ENCODE measurements at regions not wholly inside any gene's neighbourhood (a gene's known extent, or its start where the extent isn't known, plus 50 kb on each side); places are given as distances from the start of the nearest gene placed in this dataset.
"Not testable (repeated sequence)": the region's sequence is repeated elsewhere in the genome, so short reads cannot be mapped to it uniquely, and the experiment has no call there.

DNA sequence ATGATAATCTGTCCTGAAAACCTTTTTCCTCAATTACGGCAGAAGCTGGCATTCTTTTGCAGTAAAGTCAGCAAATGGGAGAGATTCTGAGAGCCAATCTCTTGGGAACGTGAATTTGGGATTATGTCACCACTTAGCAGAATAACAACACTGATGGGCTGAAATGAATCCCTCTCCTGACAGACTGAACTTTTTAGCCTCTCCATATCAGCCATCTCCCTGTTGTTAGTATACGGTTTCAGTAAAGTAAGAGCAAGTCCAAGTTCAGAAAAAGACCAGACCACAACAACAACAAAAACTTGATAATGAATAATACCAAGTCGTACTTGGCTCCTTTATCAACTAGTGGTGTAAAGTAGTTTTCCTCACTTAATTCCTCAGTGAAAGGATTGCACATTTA, 1048.8 kb downstream of the GATA3 start:
- no peaks in the 10 kb centered on the region for H3K79me2 ChIP-seq
- WGBS (ENCODE audit: low lambda C conversion rate, missing lambda C conversion rate), result 41% methylated on average over 4 of the region's 4 CpGs
- no peak for DNase-seq (ENCODE audit: low spot score)
- H3K36me3 ChIP-seq (replicated peaks; ENCODE audit: insufficient read depth, low read depth), result no peaks in the 10 kb centered on the region
- H3K27ac ChIP-seq, result no peak overlapping the region
- TF ChIP-seq EZH2 (IDR thresholded peaks at IDR 0.05; ENCODE audit: borderline replicate concordance), result no peak
- TF ChIP-seq, protein P1, sequence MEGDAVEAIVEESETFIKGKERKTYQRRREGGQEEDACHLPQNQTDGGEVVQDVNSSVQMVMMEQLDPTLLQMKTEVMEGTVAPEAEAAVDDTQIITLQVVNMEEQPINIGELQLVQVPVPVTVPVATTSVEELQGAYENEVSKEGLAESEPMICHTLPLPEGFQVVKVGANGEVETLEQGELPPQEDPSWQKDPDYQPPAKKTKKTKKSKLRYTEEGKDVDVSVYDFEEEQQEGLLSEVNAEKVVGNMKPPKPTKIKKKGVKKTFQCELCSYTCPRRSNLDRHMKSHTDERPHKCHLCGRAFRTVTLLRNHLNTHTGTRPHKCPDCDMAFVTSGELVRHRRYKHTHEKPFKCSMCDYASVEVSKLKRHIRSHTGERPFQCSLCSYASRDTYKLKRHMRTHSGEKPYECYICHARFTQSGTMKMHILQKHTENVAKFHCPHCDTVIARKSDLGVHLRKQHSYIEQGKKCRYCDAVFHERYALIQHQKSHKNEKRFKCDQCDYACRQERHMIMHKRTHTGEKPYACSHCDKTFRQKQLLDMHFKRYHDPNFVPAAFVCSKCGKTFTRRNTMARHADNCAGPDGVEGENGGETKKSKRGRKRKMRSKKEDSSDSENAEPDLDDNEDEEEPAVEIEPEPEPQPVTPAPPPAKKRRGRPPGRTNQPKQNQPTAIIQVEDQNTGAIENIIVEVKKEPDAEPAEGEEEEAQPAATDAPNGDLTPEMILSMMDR (IDR thresholded peaks at IDR 0.05; ENCODE audit: poor library complexity), result no peak
- no peak for TF ChIP-seq EZH2phosphoT487 (IDR thresholded peaks at IDR 0.05; ENCODE audit: low read depth, severe bottlenecking, unreplicated experiment)
- no peaks in the 10 kb centered on the region for H4K20me1 ChIP-seq (ENCODE audit: insufficient read depth, poor library complexity, severe bottlenecking)
- no peaks in the 10 kb centered on the region for H3K9me3 ChIP-seq (ENCODE audit: low read depth)
- H3K9me2 ChIP-seq (replicated peaks; ENCODE audit: insufficient read depth), result no peaks in the 10 kb centered on the region
- H3K27me3 ChIP-seq, result no peaks in the 10 kb centered on the region
- H3K4me2 ChIP-seq, result no peak overlapping the region
- no peaks in the 10 kb centered on the region for H3K4me1 ChIP-seq (ENCODE audit: insufficient read depth)
- H3K4me3 ChIP-seq, result no peak overlapping the region
- no peak overlapping the region for H2AFZ ChIP-seq

DNA sequence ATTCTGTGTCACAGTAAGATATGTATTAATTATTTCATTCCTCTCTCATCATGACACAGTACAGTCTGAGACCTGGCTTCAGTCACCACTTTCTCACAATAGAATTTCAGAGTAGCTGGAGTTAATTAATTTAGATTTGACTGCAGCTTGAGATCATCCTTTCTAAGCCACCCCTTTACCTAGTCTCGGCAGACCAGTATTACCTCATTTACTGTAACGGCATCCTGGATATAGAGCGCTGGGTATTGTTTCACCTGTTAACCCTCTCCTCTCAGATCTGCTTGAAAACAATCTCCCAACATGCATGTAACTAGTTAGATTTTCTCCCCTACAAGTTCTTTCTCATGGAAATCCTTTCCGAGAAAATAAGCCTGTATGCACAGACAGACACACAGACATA, 1057.5 kb downstream of the GATA3 start:
- 13% methylated on average over 4 of the region's 4 CpGs for WGBS (ENCODE audit: low lambda C conversion rate, missing lambda C conversion rate)
- Histone ChIP-seq H3K4me2 (no peak overlapping the region), H2AFZ (no peak overlapping the region), H3K36me3 (replicated peaks; ENCODE audit: insufficient read depth, low read depth) (no peaks in the 10 kb centered on the region), H3K4me1 (ENCODE audit: insufficient read depth) (no peaks in the 10 kb centered on the region), H3K9me2 (replicated peaks; ENCODE audit: insufficient read depth) (no peaks in the 10 kb centered on the region), H3K79me2 (no peaks in the 10 kb centered on the region), H4K20me1 (ENCODE audit: insufficient read depth, poor library complexity, severe bottlenecking) (no peaks in the 10 kb centered on the region), H3K4me3 (no peak overlapping the region), H3K27me3 (no peaks in the 10 kb centered on the region), H3K27ac (no peak overlapping the region), H3K9me3 (ENCODE audit: low read depth) (no peaks in the 10 kb centered on the region)
- DNase-seq (ENCODE audit: low spot score), result no peak
- TF ChIP-seq EZH2phosphoT487 (IDR thresholded peaks at IDR 0.05; ENCODE audit: low read depth, severe bottlenecking, unreplicated experiment), result no peak
- TF ChIP-seq EZH2 (IDR thresholded peaks at IDR 0.05; ENCODE audit: borderline replicate concordance), result no peak
- TF ChIP-seq, protein P1 (IDR thresholded peaks at IDR 0.05; ENCODE audit: poor library complexity), result no peak

DNA sequence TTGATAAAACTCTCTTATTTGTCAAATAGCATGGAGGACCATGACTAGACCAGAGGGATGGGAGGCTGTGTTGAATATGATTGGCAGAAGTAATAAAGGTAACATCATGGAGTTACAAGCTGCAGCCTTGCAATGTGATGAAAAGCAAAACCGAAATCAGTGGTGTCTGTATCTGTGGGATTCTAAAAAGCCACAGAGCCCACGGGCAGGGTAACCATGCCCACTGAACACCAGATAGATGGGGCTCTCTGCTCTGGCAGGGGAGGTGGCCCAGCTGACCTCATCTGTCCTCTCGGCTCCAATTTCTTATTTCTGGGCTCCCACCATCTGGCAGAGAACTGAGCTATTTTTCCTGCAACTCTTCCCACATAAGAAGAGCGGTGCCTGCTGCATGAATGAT, 1072.2 kb downstream of the GATA3 start:
- H4K20me1 ChIP-seq (ENCODE audit: insufficient read depth, poor library complexity, severe bottlenecking), result no peaks in the 10 kb centered on the region
- DNase-seq (ENCODE audit: low spot score), result no peak
- TF ChIP-seq, protein P1 (IDR thresholded peaks at IDR 0.05; ENCODE audit: poor library complexity), result no peak
- TF ChIP-seq EZH2phosphoT487 (IDR thresholded peaks at IDR 0.05; ENCODE audit: low read depth, severe bottlenecking, unreplicated experiment) (no peak), EZH2 (IDR thresholded peaks at IDR 0.05; ENCODE audit: borderline replicate concordance) (no peak)
- no peak overlapping the region for H3K4me3 ChIP-seq
- no peaks in the 10 kb centered on the region for H3K27me3 ChIP-seq
- H2AFZ ChIP-seq, result no peak overlapping the region
- no peak overlapping the region for H3K4me2 ChIP-seq
- no peak overlapping the region for H3K27ac ChIP-seq
- no peaks in the 10 kb centered on the region for H3K36me3 ChIP-seq (replicated peaks; ENCODE audit: insufficient read depth, low read depth)
- H3K79me2 ChIP-seq, result no peaks in the 10 kb centered on the region
- no peaks in the 10 kb centered on the region for H3K9me2 ChIP-seq (replicated peaks; ENCODE audit: insufficient read depth)
- no peaks in the 10 kb centered on the region for H3K9me3 ChIP-seq (ENCODE audit: low read depth)
- no peaks in the 10 kb centered on the region for H3K4me1 ChIP-seq (ENCODE audit: insufficient read depth)
- WGBS (ENCODE audit: low lambda C conversion rate, missing lambda C conversion rate), result 72% methylated on average over 4 of the region's 4 CpGs

DNA sequence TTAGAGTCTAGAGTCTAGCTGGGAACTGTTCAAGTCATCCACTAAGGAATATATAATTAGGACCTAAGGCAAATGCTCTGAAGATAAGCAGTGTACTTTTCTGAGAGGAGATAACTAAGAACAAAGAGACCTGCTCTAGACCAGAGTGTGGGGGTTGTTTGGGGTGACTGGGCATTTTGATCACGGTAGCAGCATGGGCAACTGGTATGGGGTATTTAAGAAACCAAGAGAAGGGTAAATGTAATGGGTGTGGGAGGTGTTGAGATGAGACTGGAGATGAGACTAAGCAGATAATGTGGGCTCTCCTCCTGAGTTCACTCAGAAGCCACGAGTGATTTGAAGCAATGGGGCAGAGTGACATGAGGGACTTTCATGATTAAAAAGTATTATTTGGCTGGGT, 1082.9 kb downstream of the GATA3 start:
- H3K4me3 ChIP-seq, result no peak overlapping the region
- 27% methylated on average over 2 of the region's 2 CpGs for WGBS (ENCODE audit: low lambda C conversion rate, missing lambda C conversion rate)
- H3K9me3 ChIP-seq (ENCODE audit: low read depth), result no peaks in the 10 kb centered on the region
- no peaks in the 10 kb centered on the region for H3K9me2 ChIP-seq (replicated peaks; ENCODE audit: insufficient read depth)
- H4K20me1 ChIP-seq (ENCODE audit: insufficient read depth, poor library complexity, severe bottlenecking), result no peaks in the 10 kb centered on the region
- no peak overlapping the region for H3K4me2 ChIP-seq
- no peaks in the 10 kb centered on the region for H3K4me1 ChIP-seq (ENCODE audit: insufficient read depth)
- no peak overlapping the region for H3K27ac ChIP-seq
- TF ChIP-seq EZH2phosphoT487 (IDR thresholded peaks at IDR 0.05; ENCODE audit: low read depth, severe bottlenecking, unreplicated experiment) (no peak), EZH2 (IDR thresholded peaks at IDR 0.05; ENCODE audit: borderline replicate concordance) (no peak)
- TF ChIP-seq, protein P1 (IDR thresholded peaks at IDR 0.05; ENCODE audit: poor library complexity), result no peak
- no peaks in the 10 kb centered on the region for H3K27me3 ChIP-seq
- H2AFZ ChIP-seq, result no peak overlapping the region
- no peak for DNase-seq (ENCODE audit: low spot score)
- no peaks in the 10 kb centered on the region for H3K79me2 ChIP-seq
- H3K36me3 ChIP-seq (replicated peaks; ENCODE audit: insufficient read depth, low read depth), result no peaks in the 10 kb centered on the region

DNA sequence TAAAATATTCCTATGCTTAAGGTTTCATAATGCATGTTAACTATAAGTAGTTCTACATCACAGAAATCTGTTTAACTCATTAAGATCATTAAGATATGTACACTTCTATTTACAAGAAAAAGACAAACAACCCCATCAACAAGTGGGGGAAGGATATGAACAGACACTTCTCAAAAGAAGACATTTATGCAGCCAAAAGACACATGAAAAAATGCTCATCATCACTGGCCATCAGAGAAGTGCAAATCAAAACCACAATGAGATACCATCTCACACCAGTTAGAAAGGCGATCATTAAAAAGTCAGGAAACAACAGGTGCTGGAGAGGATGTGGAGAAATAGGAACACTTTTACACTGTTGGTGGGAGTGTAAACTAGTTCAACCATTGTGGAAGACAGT, 1084.3 kb downstream of the GATA3 start:
- H3K27ac ChIP-seq; H3K79me2 ChIP-seq; H3K36me3 ChIP-seq (replicated peaks; ENCODE audit: insufficient read depth, low read depth); H3K4me3 ChIP-seq; H4K20me1 ChIP-seq (ENCODE audit: insufficient read depth, poor library complexity, severe bottlenecking); H3K4me2 ChIP-seq; H3K9me2 ChIP-seq (replicated peaks; ENCODE audit: insufficient read depth); H3K27me3 ChIP-seq; H3K9me3 ChIP-seq (ENCODE audit: low read depth); H2AFZ ChIP-seq; DNase-seq (ENCODE audit: low spot score); H3K4me1 ChIP-seq (ENCODE audit: insufficient read depth): not testable (repeated sequence)
- WGBS (ENCODE audit: low lambda C conversion rate, missing lambda C conversion rate), result 64% methylated on average over 1 of the region's 1 CpG
